Endometrial microvascular endothelial cells (primary cell): ENCODE measurements at regions not wholly inside any gene's neighbourhood (a gene's known extent, or its start where the extent isn't known, plus 50 kb on each side); places are given as distances from the start of the nearest gene placed in this dataset.

Experiments used
- in situ Hi-C: cut with HindIII; loops from 2 replicates; pipeline ENCODE4 v1.10.0; 2017; ENCODE audit warnings: low sequenced_read_pairs, low pct_unique_long_range_greater_than_20kb; ENCODE audit errors: inconsistent ontology term

DNA sequence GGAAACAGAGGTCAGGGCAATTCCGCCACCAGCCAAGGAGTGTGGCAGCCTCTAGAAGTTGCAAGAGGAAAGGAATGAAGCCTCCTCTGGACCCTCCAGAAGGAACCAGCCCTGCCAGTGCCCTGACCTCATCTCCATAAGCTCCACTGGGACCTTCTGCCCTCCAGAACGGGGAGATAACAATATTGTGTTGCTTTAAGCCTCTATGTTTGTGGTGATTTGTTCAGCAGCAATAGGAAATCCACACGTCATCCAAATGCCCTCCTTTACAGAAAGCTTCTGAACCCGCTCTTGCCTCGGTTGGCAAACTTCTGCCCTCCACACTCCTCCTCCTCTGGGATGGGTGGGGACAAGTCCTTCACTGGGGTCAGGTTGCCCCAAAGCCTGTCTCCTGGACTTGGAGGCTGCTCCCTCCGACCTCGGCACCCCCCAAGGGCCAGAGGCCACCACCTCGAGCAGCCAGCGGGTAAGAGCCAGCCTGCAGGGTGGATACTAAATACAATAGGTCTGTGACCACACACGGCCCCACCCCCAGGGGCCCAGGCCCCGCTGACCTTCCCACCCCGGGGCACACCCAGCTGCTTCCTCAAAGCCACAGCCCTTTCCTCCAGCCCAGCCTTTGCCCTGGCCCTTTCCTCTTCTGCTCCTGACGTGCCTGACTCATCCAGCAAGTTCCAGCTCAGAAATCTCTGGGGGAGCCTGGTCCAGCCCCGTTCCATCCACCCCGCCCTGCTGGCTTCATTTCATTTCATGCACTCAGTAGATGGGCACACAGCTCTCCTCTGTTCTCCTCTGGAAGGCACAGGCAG is 58.7 kb upstream of the NCOR2 start:
- in situ Hi-C loops: no loop called here

GRCh38 chr12:124624823-124625222 is 57.4 kb upstream of the NCOR2 start:
- in situ Hi-C loops: no loop called here

GRCh38 chr12:124623344-124624035 is 56.1 kb upstream of the NCOR2 start:
- in situ Hi-C loops: no loop called here

DNA sequence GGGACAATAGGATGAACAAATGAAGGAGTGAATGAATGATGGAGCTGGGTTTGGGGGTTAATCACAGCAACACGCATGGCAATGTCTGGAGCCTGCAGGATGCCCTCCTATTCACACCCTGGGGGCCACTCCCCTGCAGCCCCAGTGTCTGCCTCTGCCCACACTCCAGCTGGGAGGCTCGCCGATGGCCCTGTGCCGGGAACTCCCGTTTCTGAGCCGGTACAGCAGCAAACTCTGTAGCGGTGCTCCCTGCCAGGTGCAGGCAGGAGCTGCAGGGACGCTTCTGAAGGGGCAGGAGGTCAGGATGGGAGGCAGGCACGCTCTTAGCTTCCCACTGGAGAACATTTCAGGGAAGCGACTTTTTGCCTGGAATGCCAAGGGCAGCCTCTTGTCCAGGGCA is 55.4 kb upstream of the NCOR2 start:
- in situ Hi-C loops: no loop called here

DNA sequence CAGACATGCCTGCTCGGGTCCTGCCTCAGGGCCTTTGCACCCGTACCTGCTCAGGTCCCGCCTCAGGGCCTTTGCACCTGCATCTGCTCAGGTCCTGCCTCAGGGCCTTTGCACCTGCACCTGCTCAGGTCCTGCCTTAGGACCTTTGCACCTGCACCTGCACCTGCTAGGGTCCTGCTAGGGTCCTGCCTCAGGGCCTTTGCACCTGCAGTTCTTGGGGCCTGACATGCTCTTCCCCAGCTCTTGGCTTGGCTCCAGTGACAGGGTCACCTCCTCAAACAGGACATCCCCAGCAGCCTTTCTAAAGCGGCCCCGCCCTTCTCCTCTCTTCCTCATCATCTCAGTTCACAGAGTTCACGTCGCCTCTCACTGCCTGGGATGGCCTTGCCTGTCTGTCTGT is 54.9 kb upstream of the NCOR2 start:
- in situ Hi-C loops: no loop called here

GRCh38 chr12:124621296-124621660 is 53.9 kb upstream of the NCOR2 start:
- in situ Hi-C loops: no loop called here

- in situ Hi-C loops: no loop called here
Measured at GRCh38 chr12:124620606-124621295, 53.3 kb upstream of the NCOR2 start.

- in situ Hi-C loops: no loop called here
Measured at GRCh38 chr12:124618291-124618902, 51.0 kb upstream of the NCOR2 start.

DNA sequence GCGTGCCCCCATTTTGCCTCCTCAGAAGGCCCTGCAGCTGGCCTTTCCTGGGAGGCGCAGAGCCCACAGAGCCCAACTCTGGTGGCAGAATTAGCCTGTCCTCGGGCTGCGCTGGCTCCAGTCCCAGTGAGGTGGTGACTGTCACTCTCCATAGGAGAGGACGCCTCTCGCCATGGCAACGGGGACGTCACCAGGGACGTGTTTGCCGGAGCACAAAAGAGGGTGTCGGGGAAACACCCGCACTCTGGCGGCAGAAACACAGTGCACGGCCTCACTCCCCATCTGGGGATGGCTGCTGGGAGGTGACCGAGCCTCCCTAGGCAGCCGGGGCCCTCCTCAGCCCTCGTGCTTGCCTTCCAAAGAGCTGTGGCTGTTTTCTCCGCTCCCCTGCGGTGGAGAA is 50.2 kb upstream of the NCOR2 start:
- in situ Hi-C loops: no loop called here
